Stomach smooth muscle (tissue), 2 donors: ENCODE measurements at regions not wholly inside any gene's neighbourhood (a gene's known extent, or its start where the extent isn't known, plus 50 kb on each side); places are given as distances from the start of the nearest gene placed in this dataset.
A peak's percentile ranks its signal among the peaks of the same experiment; 100 is the strongest.

Source experiments
- H3K27ac ChIP-seq: one replicate; pipeline ENCODE4 v1.7.0; 2013; ENCODE audit warnings: mild to moderate bottlenecking, low read length, inconsistent platforms
- H3K27me3 ChIP-seq, 2 donors: one replicate each; pipeline ENCODE4 v1.7.0; 2013; ENCODE audit warnings: low read length in 2 of 2; ENCODE audit not compliant: insufficient read depth in 2 of 2, control insufficient read depth in 1 of 2
- H3K36me3 ChIP-seq, 2 donors: one replicate each; pipeline ENCODE4 v1.7.0; 2013; ENCODE audit warnings: low read length in 2 of 2; ENCODE audit not compliant: control insufficient read depth in 2 of 2, insufficient read depth in 2 of 2
- H3K4me1 ChIP-seq: one replicate; pipeline ENCODE4 v1.7.0; 2013; ENCODE audit warnings: low read length; ENCODE audit not compliant: control insufficient read depth, insufficient read depth
- H3K4me3 ChIP-seq, 2 donors: one replicate each; pipeline ENCODE4 v1.7.0; 2013; ENCODE audit warnings: low read length in 2 of 2
- H3K9ac ChIP-seq, 2 donors: one replicate each; pipeline ENCODE4 v1.7.0; 2013; ENCODE audit warnings: low read length in 2 of 2, mild to moderate bottlenecking in 1 of 2
- H3K9me3 ChIP-seq, 2 donors: one replicate each; pipeline ENCODE4 v1.7.0; 2013; ENCODE audit warnings: low read length in 2 of 2; ENCODE audit not compliant: control insufficient read depth in 2 of 2
- donor health status: healthy.
- donor health status: Pancreatic carcinoma.

- H3K9me3 ChIP-seq: no peaks in the 10 kb centered on the region
- no peak overlapping the region for H3K4me3 ChIP-seq
- no peaks in the 10 kb centered on the region for H3K4me1 ChIP-seq
- no peak overlapping the region for H3K9ac ChIP-seq
- no peak overlapping the region for H3K27ac ChIP-seq
- no peaks in the 10 kb centered on the region for H3K36me3 ChIP-seq
- H3K27me3 ChIP-seq: no peaks in the 10 kb centered on the region
Observed at GRCh38 chr6:141259807-141260206, 872.9 kb upstream of the GJE1 start.

- Histone ChIP-seq H3K9me3 (no peaks in the 10 kb centered on the region), H3K36me3 (no peaks in the 10 kb centered on the region), H3K27me3 (no peaks in the 10 kb centered on the region), H3K9ac (no peak overlapping the region), H3K4me1 (no peaks in the 10 kb centered on the region), H3K4me3 (no peak overlapping the region), H3K27ac (no peak overlapping the region)
Observed at GRCh38 chr6:141259091-141259490, 873.6 kb upstream of the GJE1 start.

- Histone ChIP-seq H3K27ac (no peak overlapping the region), H3K4me3 (no peak overlapping the region), H3K36me3 (no peaks in the 10 kb centered on the region), H3K9me3 (no peaks in the 10 kb centered on the region), H3K27me3 (no peaks in the 10 kb centered on the region), H3K9ac (no peak overlapping the region), H3K4me1 (no peaks in the 10 kb centered on the region)
Observed at GRCh38 chr6:141258516-141258915, 874.2 kb upstream of the GJE1 start.

- Histone ChIP-seq H3K9me3 (no peaks in the 10 kb centered on the region), H3K4me3 (no peak overlapping the region), H3K36me3 (no peaks in the 10 kb centered on the region), H3K27ac (no peak overlapping the region), H3K27me3 (no peaks in the 10 kb centered on the region), H3K9ac (no peak overlapping the region), H3K4me1 (no peaks in the 10 kb centered on the region)
Observed at GRCh38 chr6:141254336-141254735, 878.4 kb upstream of the GJE1 start.

- Histone ChIP-seq H3K36me3 (no peaks in the 10 kb centered on the region), H3K4me3 (peak overlapping the region in 1 of 2 donors; percentile 32), H3K9ac (no peak overlapping the region), H3K4me1 (no peaks in the 10 kb centered on the region), H3K27me3 (no peaks in the 10 kb centered on the region), H3K27ac (no peak overlapping the region), H3K9me3 (no peaks in the 10 kb centered on the region)
Observed at GRCh38 chr6:141252828-141253608, 879.7 kb upstream of the GJE1 start.

- Histone ChIP-seq H3K36me3 (no peaks in the 10 kb centered on the region), H3K4me3 (no peak overlapping the region), H3K9ac (no peak overlapping the region), H3K27ac (no peak overlapping the region), H3K9me3 (no peaks in the 10 kb centered on the region), H3K27me3 (no peaks in the 10 kb centered on the region), H3K4me1 (no peaks in the 10 kb centered on the region)
Observed at GRCh38 chr6:141251286-141251685, 881.4 kb upstream of the GJE1 start.

GRCh38 chr6:141248021-141248799, 884.5 kb upstream of the GJE1 start:
- Histone ChIP-seq H3K36me3 (no peaks in the 10 kb centered on the region), H3K4me3 (no peak overlapping the region), H3K4me1 (no peaks in the 10 kb centered on the region), H3K9me3 (no peaks in the 10 kb centered on the region), H3K27ac (no peak overlapping the region), H3K27me3 (no peaks in the 10 kb centered on the region), H3K9ac (no peak overlapping the region)

- H3K27me3 ChIP-seq: no peaks in the 10 kb centered on the region
- H3K4me1 ChIP-seq: no peaks in the 10 kb centered on the region
- H3K27ac ChIP-seq: no peak overlapping the region
- H3K9ac ChIP-seq: no peak overlapping the region
- H3K36me3 ChIP-seq: no peaks in the 10 kb centered on the region
- no peaks in the 10 kb centered on the region for H3K9me3 ChIP-seq
- no peak overlapping the region for H3K4me3 ChIP-seq
Observed at GRCh38 chr6:141244366-141244765, 888.4 kb upstream of the GJE1 start.

GRCh38 chr6:141242957-141243356, 889.8 kb upstream of the GJE1 start:
- H3K4me3 ChIP-seq: no peak overlapping the region
- H3K9me3 ChIP-seq: no peaks in the 10 kb centered on the region
- no peak overlapping the region for H3K9ac ChIP-seq
- H3K27me3 ChIP-seq: no peaks in the 10 kb centered on the region
- H3K27ac ChIP-seq: no peak overlapping the region
- no peaks in the 10 kb centered on the region for H3K36me3 ChIP-seq
- H3K4me1 ChIP-seq: no peaks in the 10 kb centered on the region

- no peak overlapping the region for H3K9ac ChIP-seq
- no peaks in the 10 kb centered on the region for H3K27me3 ChIP-seq
- no peak overlapping the region for H3K4me3 ChIP-seq
Observed at GRCh38 chr6:141229296-141229695, 903.4 kb upstream of the GJE1 start.

GRCh38 chr6:141218583-141218982, 914.1 kb upstream of the GJE1 start:
- Histone ChIP-seq H3K4me3 (no peak overlapping the region), H3K27ac (no peak overlapping the region), H3K36me3 (no peaks in the 10 kb centered on the region), H3K9me3 (peaks cover 3 to 4% of the 10 kb centered on the region in 2 donors), H3K27me3 (no peaks in the 10 kb centered on the region), H3K9ac (no peak overlapping the region), H3K4me1 (no peaks in the 10 kb centered on the region)

More at GRCh38 chr6:141229296-141229695, 903.4 kb upstream of the GJE1 start:
- no peak overlapping the region for H3K27ac ChIP-seq
- H3K4me1 ChIP-seq: no peaks in the 10 kb centered on the region
- no peaks in the 10 kb centered on the region for H3K9me3 ChIP-seq
- H3K36me3 ChIP-seq: no peaks in the 10 kb centered on the region
